HPDE6-E6E7 (cell line): ENCODE measurements at regions not wholly inside any gene's neighbourhood (a gene's known extent, or its start where the extent isn't known, plus 50 kb on each side); places are given as distances from the start of the nearest gene placed in this dataset.
"Not testable (repeated sequence)": the region's sequence is repeated elsewhere in the genome, so short reads cannot be mapped to it uniquely, and the experiment has no call there.

ENCODE experiments used
- DNase-seq: peaks from one replicate; pipeline ENCODE4 v3.0.0; 2011; ENCODE audit warnings: missing footprints; ENCODE audit errors: extremely low spot score

GRCh38 chr2:67777010-67777409 is 285.8 kb downstream of the C1D start:
- no peak for DNase-seq

GRCh38 chr2:67777836-67778429 is 284.9 kb downstream of the C1D start:
- no peak for DNase-seq

GRCh38 chr2:67780841-67781240 is 282.0 kb downstream of the C1D start:
- not testable (repeated sequence) for DNase-seq

- DNase-seq, result no peak
These were observed 280.4 kb downstream of the C1D start for GRCh38 chr2:67782443-67782842.

- DNase-seq, result no peak
These were observed 279.8 kb downstream of the C1D start for GRCh38 chr2:67783026-67783425.

GRCh38 chr2:67790622-67791021 is 272.2 kb downstream of the C1D start:
- DNase-seq, result no peak

GRCh38 chr2:67792191-67792590 is 270.6 kb downstream of the C1D start:
- no peak for DNase-seq

GRCh38 chr2:67792681-67793091 is 270.1 kb downstream of the C1D start:
- no peak for DNase-seq

- no peak for DNase-seq
These were observed 264.8 kb downstream of the C1D start for GRCh38 chr2:67797801-67798540.

GRCh38 chr2:67798541-67799160 is 264.2 kb downstream of the C1D start:
- no peak for DNase-seq

- no peak for DNase-seq
These were observed 262.9 kb downstream of the C1D start for GRCh38 chr2:67799886-67800285.

- DNase-seq, result no peak
These were observed 260.5 kb downstream of the C1D start for GRCh38 chr2:67802291-67802690.

- no peak for DNase-seq
These were observed 260.0 kb downstream of the C1D start for GRCh38 chr2:67802824-67803223.

GRCh38 chr2:67806816-67807215 is 256.0 kb downstream of the C1D start:
- no peak for DNase-seq

GRCh38 chr2:67808112-67808511 is 254.7 kb downstream of the C1D start:
- DNase-seq, result no peak

- DNase-seq, result no peak
These were observed 250.1 kb downstream of the C1D start for GRCh38 chr2:67812682-67813081.

GRCh38 chr2:67823726-67824125 is 239.1 kb downstream of the C1D start:
- DNase-seq, result no peak

GRCh38 chr2:67824186-67824585 is 238.6 kb downstream of the C1D start:
- no peak for DNase-seq

- DNase-seq, result peak; percentile 25
These were observed 237.3 kb downstream of the C1D start for GRCh38 chr2:67825476-67825875.

- DNase-seq, result no peak
These were observed 234.7 kb downstream of the C1D start for GRCh38 chr2:67828066-67828465.

GRCh38 chr2:67829470-67829869 is 233.3 kb downstream of the C1D start:
- DNase-seq, result no peak

GRCh38 chr2:67833632-67834031 is 229.2 kb downstream of the C1D start:
- no peak for DNase-seq

GRCh38 chr2:67834482-67834881 is 228.3 kb downstream of the C1D start:
- no peak for DNase-seq
